Esophagus squamous epithelium (tissue), 4 donors: ENCODE measurements at regions not wholly inside any gene's neighbourhood (a gene's known extent, or its start where the extent isn't known, plus 50 kb on each side); places are given as distances from the start of the nearest gene placed in this dataset.

Experiments
- CTCF ChIP-seq, 6 experiments: fragments of 450-650 bp in 4 of 6; fragments of 200-600 bp in 2 of 6; sonication (generic) in 2 of 6; IDR thresholded peaks; one replicate each; pipeline ENCODE4 v1.5.1; 2016 to 2019; ENCODE audit warnings: antibody characterized with exemption in 6 of 6, mild to moderate bottlenecking in 4 of 6, moderate library complexity in 4 of 6
- POLR2A ChIP-seq, 4 donors: fragments of 450-650 bp; IDR thresholded peaks; one replicate each; pipeline ENCODE4 v1.6.1; 2017; ENCODE audit warnings: antibody characterized with exemption in 4 of 4, mild to moderate bottlenecking in 4 of 4, moderate library complexity in 3 of 4

- TF ChIP-seq CTCF (IDR thresholded peaks at IDR 0.05) (no peak), POLR2A (IDR thresholded peaks at IDR 0.05) (no peak)
These were observed 66.1 kb upstream of the APCDD1 start for GRCh38 chr18:10388373-10388772.
